GM23338 (cell line): ENCODE measurements at regions not wholly inside any gene's neighbourhood (a gene's known extent, or its start where the extent isn't known, plus 50 kb on each side); places are given as distances from the start of the nearest gene placed in this dataset.
A peak's percentile ranks its signal among the peaks of the same experiment; 100 is the strongest.

Source experiments
- ATAC-seq: fragments of 200-7000 bp; cut with Tn5 transposase; 3 replicates; pipeline ENCODE4 v1.9.1; 2020
- DNase-seq: peaks from one replicate; pipeline ENCODE4 v3.0.0-alpha.2; 2015; ENCODE audit warnings: low spot score
- H2AFZ ChIP-seq: fragments of 200-600 bp; sonication (generic); 2 replicates; pipeline ENCODE4 v1.8.0; 2016; ENCODE audit warnings: antibody characterized with exemption, mild to moderate bottlenecking, moderate library complexity
- H3F3A ChIP-seq: fragments of 200-600 bp; sonication (generic); replicated peaks from 2 replicates; pipeline ENCODE4 v1.8.0; 2017; ENCODE audit warnings: antibody characterized with exemption, mixed run types, low read depth
- H3K27ac ChIP-seq: fragments of 200-600 bp; sonication (generic); 2 replicates; pipeline ENCODE4 v1.6.1; 2016; ENCODE audit warnings: low read depth
- H3K27me3 ChIP-seq: fragments of 200-600 bp; sonication (generic); 2 replicates; pipeline ENCODE4 v1.8.0; 2016; ENCODE audit warnings: mild to moderate bottlenecking, mixed run types, moderate library complexity; ENCODE audit not compliant: insufficient read depth
- H3K36me3 ChIP-seq: fragments of 200-600 bp; sonication (generic); 2 replicates; pipeline ENCODE4 v1.8.0; 2016; ENCODE audit warnings: mild to moderate bottlenecking; ENCODE audit not compliant: insufficient read depth
- H3K4me1 ChIP-seq: fragments of 200-600 bp; sonication (generic); 2 replicates; pipeline ENCODE4 v1.8.0; 2016; ENCODE audit warnings: mild to moderate bottlenecking, moderate library complexity; ENCODE audit not compliant: insufficient read depth
- H3K4me2 ChIP-seq: fragments of 200-600 bp; sonication (generic); 2 replicates; pipeline ENCODE4 v1.7.1; 2017; ENCODE audit warnings: mixed run types
- H3K4me3 ChIP-seq: fragments of 200-600 bp; sonication (generic); 2 replicates; pipeline ENCODE4 v1.6.1; 2016; ENCODE audit warnings: mixed run types
- H3K79me2 ChIP-seq: fragments of 200-600 bp; sonication (generic); replicated peaks from 2 replicates; pipeline ENCODE4 v1.8.0; 2017; ENCODE audit warnings: mild to moderate bottlenecking; ENCODE audit not compliant: insufficient read depth
- H3K9me2 ChIP-seq: fragments of 200-600 bp; sonication (generic); 2 replicates; pipeline ENCODE4 v1.8.0; 2017; ENCODE audit not compliant: insufficient read depth
- H4K20me1 ChIP-seq: fragments of 200-600 bp; sonication (generic); replicated peaks from 2 replicates; pipeline ENCODE4 v1.8.0; 2017; ENCODE audit warnings: mild to moderate bottlenecking; ENCODE audit not compliant: insufficient read depth
- H3K27ac Mint-ChIP-seq: 2 replicates; pipeline ENCODE4 v1.8.0; 2020; ENCODE audit warnings: inconsistent platforms, mild to moderate bottlenecking, moderate library complexity, mixed read lengths
- H3K27me3 Mint-ChIP-seq: 3 replicates; pipeline ENCODE4 v1.8.0; 2022; ENCODE audit warnings: low read depth, mild to moderate bottlenecking, moderate library complexity, mixed read lengths, inconsistent platforms; ENCODE audit not compliant: insufficient read depth, poor library complexity
- H3K36me3 Mint-ChIP-seq: 3 replicates; pipeline ENCODE4 v1.8.0; 2021; ENCODE audit warnings: low read depth, mild to moderate bottlenecking, inconsistent platforms, moderate library complexity, mixed read lengths
- H3K4me1 Mint-ChIP-seq: 3 replicates; pipeline ENCODE4 v1.8.0; 2020; ENCODE audit warnings: mild to moderate bottlenecking, inconsistent platforms, mixed read lengths
- H3K4me3 Mint-ChIP-seq: 3 replicates; pipeline ENCODE4 v1.8.0; 2021; ENCODE audit warnings: moderate library complexity, mild to moderate bottlenecking, inconsistent platforms, mixed read lengths
- H3K9me3 Mint-ChIP-seq: 3 replicates; pipeline ENCODE4 v1.8.0; 2020; ENCODE audit warnings: moderate library complexity, mild to moderate bottlenecking, inconsistent platforms, mixed read lengths
- CREB1 ChIP-seq: fragments of 250-450 bp; sonication (Bioruptor Pico); IDR thresholded peaks from 2 replicates; pipeline ENCODE4 v1.5.0; 2020; ENCODE audit warnings: low read depth, mild to moderate bottlenecking, moderate library complexity
- CTCF ChIP-seq, 2 experiments: fragments of 200-600 bp in 1 of 2; sonication (generic) in 1 of 2; conservative IDR thresholded peaks; 2 replicates each; pipeline versions ENCODE4 v1.5.1 to v1.6.1; 2016 to 2017; ENCODE audit warnings: antibody characterized with exemption in 2 of 2, low read depth in 2 of 2, mild to moderate bottlenecking in 2 of 2, moderate library complexity in 1 of 2
- EZH2 ChIP-seq: fragments of 200-600 bp; sonication (generic); IDR thresholded peaks from one replicate; pipeline ENCODE4 v1.8.0; 2017; ENCODE audit warnings: antibody characterized with exemption, mild to moderate bottlenecking, low read depth; ENCODE audit not compliant: unreplicated experiment
- EZH2phosphoT487 ChIP-seq: fragments of 200-600 bp; sonication (generic); IDR thresholded peaks from one replicate; pipeline ENCODE4 v1.8.1; 2018; ENCODE audit warnings: antibody characterized with exemption; ENCODE audit not compliant: unreplicated experiment
- JUNB ChIP-seq: IDR thresholded peaks from one replicate; pipeline ENCODE4 v1.6.1; 2016; ENCODE audit warnings: antibody characterized with exemption; ENCODE audit not compliant: unreplicated experiment
- NANOG ChIP-seq: IDR thresholded peaks from 2 replicates; pipeline ENCODE4 v1.6.1; 2016; ENCODE audit warnings: antibody characterized with exemption, borderline replicate concordance
- POLR2AphosphoS5 ChIP-seq: IDR thresholded peaks from 2 replicates; pipeline ENCODE4 v1.6.1; 2016; ENCODE audit warnings: antibody characterized with exemption, low read depth
- ZNF462 ChIP-seq: fragments of 250-450 bp; sonication (Bioruptor Pico); IDR thresholded peaks from 2 replicates; pipeline ENCODE4 v1.5.0; 2020; ENCODE audit warnings: mild to moderate bottlenecking, moderate library complexity

- TF ChIP-seq ZNF462 (CRISPR knock-in tag) (no peak), JUNB (no peak), EZH2phosphoT487 (no peak)
Measured at GRCh38 chr10:4338768-4339167, 487.2 kb upstream of the AKR1E2 start (continued).

GRCh38 chr10:4337563-4337962 lies 488.4 kb upstream of the AKR1E2 start:
- DNase-seq (no peak), ATAC-seq (no peak)
- H3K27ac Mint-ChIP-seq = peak overlapping the region; percentile 53; the same call in 1 of the 2 replicates
- TF ChIP-seq NANOG = no peak
- no peak for TF ChIP-seq EZH2phosphoT487
- TF ChIP-seq CTCF (conservative IDR thresholded peaks at IDR 0.05; ENCODE audit: low read depth in 2 of 2) = no peak
- TF ChIP-seq CREB1 (CRISPR knock-in tag) = no peak
- no peak for TF ChIP-seq ZNF462 (CRISPR knock-in tag)
- TF ChIP-seq EZH2 = no peak
- TF ChIP-seq JUNB = no peak
- TF ChIP-seq POLR2AphosphoS5 = no peak

More at GRCh38 chr10:4337563-4337962, 488.4 kb upstream of the AKR1E2 start:
- Mint-ChIP-seq H3K9me3 (no peaks in the 10 kb centered on the region), H3K4me1 (peaks cover 14% of the 10 kb centered on the region), H3K27me3 (no peaks in the 10 kb centered on the region), H3K36me3 (no peaks in the 10 kb centered on the region), H3K4me3 (no peak overlapping the region)
- no peak overlapping the region for H3K4me2 ChIP-seq
- no peaks in the 10 kb centered on the region for H3K27me3 ChIP-seq
- peaks cover 17% of the 10 kb centered on the region for H3K4me1 ChIP-seq
- H3K36me3 ChIP-seq = no peaks in the 10 kb centered on the region
- no peak overlapping the region for H3K27ac ChIP-seq
- no peaks in the 10 kb centered on the region; the same call in 1 of the 2 replicates for H3K9me2 ChIP-seq
- H3K79me2 ChIP-seq = no peaks in the 10 kb centered on the region
- H3F3A ChIP-seq = no peaks in the 10 kb centered on the region
- H2AFZ ChIP-seq = no peak overlapping the region
- no peaks in the 10 kb centered on the region for H4K20me1 ChIP-seq
- H3K4me3 ChIP-seq = no peak overlapping the region
